Nucleus accumbens (tissue), 56 donors: ENCODE measurements at regions not wholly inside any gene's neighbourhood (a gene's known extent, or its start where the extent isn't known, plus 50 kb on each side); places are given as distances from the start of the nearest gene placed in this dataset.

ENCODE experiments used
- DNase-seq, 56 donors: peaks; one replicate each; lab custom pipeline; 2025; lab: John Stamatoyannopoulos, UW

DNA sequence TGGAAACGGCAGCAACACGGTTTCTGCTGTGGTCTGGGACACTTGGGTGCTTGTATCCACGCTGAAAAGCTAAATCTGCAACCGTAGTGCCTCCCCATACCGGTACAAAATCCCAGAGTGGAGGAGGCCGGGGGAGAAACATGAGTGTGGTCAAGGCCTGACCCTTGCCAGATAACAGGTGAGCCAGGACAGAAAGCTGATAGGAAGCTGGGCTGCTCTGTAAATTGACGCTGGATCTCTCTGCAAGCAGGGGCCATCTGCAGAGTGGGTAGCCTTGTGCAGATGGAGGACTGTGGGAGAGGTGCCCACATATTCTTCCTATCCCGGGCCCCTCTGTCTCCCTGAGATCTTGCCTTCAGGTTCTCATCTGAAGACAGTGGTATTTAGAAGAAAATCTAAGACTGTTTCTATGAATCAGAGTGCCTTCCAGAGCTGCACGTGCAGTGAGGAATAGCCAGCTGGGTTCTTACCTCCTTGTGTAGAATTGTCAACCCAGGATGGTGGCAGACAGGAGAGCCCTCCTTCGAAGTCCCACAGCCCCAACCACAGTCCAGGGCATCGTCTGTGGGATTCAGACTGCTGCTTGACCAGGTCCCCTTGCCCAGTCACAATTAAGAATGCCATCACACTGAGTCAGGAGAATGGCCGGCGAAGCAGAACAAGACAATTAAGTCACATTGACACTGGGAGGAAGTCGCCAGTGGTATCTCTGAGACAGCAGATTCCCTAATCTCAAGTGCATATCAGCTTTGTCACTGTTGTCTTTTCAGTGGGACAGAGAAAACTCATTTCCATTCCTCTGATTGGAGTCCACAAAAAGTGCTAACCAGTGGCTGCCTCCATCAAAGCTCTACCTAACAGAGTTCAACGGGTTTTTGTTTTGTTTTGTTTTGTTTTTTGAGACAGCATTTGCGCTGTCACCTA, 100.0 kb upstream of the RIPOR2 start:
- no peak for DNase-seq

DNA sequence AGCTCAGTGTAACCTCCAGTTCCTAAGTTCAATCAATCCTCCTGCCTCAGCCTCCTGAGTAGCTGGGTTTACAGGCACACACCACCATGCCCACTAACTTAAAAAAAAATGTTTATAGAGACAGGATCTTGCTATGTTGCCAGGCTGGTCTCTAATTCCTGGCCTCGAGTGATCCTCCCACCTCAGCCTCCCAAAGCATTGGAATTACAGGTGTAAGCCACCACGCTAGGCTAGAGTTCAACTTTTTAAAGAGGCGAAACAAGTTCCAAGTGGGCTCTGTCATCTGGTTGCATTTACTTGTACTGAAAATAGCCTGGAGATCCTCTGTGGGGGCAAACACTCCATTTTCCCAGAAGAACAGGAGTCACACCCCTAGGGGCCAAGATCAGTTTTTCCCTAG, 100.7 kb upstream of the RIPOR2 start:
- DNase-seq, result no peak

DNA sequence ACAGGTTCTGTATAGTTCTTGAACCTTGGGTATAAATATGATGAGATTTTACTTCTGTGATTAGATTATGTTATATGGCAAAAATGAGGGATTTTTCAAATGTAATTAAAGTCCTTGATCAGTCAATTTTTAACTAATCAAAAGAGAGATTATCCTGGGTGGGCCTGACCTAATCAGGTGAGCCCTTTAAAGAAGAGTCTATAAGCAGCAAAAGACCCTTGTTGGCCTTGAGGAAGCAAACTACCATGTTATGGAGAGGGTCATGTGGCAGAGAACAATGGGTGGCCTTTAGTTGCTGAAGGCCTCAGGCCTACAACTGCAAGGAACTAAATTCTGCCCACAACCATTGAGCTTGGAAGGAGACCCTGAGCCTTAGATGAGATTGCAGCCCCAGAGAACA, 102.5 kb upstream of the RIPOR2 start:
- no peak for DNase-seq

DNA sequence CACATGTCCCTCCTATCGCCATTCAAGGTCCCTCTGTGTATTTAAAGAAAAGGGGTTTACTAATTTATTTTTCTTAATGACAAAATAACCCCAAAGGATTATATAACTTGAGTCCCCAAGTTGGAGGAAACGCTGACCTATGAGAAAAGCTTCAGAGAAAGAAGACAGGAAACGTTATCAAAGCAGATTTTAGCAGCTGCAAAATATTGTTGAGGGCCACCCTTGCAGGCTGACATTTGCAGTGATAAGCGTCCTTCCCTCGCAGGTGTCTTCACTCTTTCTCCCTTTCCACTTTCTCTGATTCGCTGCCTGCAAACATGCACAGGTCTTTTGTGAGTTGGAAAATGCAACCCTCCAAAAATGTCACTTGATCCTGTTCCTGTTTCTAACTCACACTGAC, 103.2 kb upstream of the RIPOR2 start:
- no peak for DNase-seq

GRCh38 chr6:25041485-25042035, 105.8 kb upstream of the RIPOR2 start:
- no peak for DNase-seq

GRCh38 chr6:25042036-25042521, 106.3 kb upstream of the RIPOR2 start:
- no peak for DNase-seq

- no peak for DNase-seq
These were observed 106.8 kb upstream of the RIPOR2 start for GRCh38 chr6:25042536-25042935.

DNA sequence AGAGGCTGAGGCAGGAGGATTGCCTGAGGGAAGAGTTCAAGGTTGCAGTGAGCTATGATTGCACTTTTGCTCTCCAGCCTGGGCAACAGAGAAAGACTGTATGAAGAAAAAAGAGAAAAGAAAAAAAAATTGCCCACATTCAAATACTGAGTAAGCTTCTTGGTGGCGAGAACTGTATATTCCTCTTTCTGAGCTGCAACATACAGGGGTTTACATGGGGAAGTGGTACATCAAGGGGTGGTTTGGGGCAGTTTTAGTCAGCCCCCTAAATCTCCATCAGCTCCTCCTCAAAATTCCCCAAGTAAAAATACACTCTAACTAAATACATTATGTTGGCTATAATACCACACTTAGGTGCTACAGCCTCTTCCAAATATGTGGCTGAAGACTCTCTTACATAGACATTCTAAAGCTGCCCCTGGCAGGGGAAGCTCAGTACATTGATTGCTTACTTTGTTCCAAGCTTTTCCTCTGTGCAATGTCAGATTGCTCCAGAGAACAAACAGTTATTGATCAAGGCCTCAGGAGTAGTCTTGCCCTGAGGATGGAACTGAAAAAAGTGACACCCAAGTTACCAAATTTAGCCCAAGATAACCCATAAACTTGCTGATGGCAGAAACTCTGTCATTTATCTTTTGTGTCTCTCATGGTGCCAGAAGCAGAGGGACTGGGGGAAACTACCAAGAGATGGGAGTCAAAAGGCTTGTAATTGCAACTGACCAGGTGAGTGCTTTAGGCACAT, 107.4 kb upstream of the RIPOR2 start:
- no peak for DNase-seq

GRCh38 chr6:25043892-25044291, 108.1 kb upstream of the RIPOR2 start:
- DNase-seq, result no peak

DNA sequence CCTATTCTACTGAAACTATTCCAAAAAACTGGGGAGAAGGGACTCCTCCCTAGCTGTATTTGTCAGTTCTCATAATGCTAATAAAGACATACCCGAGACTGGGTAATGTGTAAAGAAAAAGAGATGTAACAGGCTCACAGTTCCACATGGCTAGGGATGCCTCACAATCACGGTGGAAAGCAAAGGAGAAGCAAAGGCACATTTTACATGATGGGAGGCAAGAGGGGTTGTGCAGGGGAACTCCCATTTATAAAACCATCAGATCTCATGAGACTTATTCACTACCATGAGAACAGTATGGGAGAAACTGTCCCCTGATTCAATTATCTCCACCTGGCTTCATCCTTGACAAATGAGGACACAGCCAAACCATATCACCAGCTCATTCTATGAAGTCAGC, 111.2 kb upstream of the RIPOR2 start:
- DNase-seq, result no peak

DNA sequence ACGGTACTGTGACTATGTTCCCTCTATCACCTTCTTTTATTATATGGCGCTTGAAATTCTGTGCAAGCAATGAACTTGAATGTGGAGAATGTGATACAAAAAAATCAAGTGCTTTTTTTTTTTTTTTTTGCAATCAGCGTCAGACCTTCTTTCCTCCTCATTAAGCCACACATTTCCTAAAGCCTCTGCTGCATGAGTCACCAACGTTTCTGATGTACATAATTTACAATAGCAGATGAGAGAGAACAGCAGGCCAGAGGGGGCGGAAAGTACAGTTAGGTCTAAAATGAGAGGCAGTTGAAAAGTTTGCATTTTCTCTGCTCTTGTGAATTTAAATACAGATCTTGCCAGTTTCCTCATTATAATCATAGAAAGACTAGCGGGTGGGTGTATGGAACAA, 114.6 kb upstream of the RIPOR2 start:
- peak in 27 of 56 donors; percentile 1 to 76 (median 21) for DNase-seq

- no peak for DNase-seq
These were observed 115.3 kb upstream of the RIPOR2 start for GRCh38 chr6:25051083-25051482.

- no peak for DNase-seq
These were observed 116.4 kb upstream of the RIPOR2 start for GRCh38 chr6:25052181-25052580.

DNA sequence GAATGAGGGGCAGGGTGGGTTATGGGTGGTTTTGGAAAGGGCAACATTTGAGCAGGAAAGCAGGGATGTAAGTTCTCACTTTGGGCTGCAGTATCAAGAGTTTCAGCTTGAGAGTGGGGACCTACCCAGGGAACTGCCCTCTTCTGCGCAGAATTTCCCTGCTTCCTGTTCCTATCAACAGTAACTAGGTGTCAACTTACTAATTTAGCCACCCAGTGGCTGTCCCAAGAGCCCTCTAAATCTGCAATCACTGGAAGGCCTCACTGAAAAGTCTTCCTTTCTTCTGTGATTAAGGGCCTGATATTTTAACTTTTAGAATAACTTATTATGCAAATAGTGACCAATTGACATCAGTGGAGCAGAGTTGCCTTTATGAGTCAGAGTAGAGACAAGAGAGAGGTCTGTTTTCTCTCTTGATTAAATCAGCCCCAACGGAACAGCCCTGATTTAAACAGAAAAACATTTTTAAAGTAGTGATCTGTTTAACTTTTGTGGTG, 118.2 kb upstream of the RIPOR2 start:
- no peak for DNase-seq

DNA sequence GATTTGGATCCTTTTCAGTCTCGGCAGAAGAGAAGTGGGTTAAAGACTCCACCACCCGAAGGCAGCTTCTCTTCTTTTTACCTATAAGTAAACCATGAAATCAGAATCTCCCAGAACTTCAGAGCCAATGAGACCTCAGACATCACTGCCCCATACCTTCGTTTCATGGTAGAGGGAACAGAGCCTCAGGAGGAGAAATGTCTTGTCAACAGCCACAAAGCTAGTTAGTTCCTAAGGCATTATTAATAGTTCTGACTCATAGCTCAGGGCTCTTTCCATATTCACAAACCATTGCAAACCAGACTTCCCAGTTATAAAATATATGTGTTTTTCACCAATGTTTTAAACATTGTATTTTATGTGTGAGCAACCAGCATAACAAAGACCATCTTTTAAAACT, 118.7 kb upstream of the RIPOR2 start:
- DNase-seq, result no peak

GRCh38 chr6:25056130-25056529, 120.4 kb upstream of the RIPOR2 start:
- no peak for DNase-seq

DNA sequence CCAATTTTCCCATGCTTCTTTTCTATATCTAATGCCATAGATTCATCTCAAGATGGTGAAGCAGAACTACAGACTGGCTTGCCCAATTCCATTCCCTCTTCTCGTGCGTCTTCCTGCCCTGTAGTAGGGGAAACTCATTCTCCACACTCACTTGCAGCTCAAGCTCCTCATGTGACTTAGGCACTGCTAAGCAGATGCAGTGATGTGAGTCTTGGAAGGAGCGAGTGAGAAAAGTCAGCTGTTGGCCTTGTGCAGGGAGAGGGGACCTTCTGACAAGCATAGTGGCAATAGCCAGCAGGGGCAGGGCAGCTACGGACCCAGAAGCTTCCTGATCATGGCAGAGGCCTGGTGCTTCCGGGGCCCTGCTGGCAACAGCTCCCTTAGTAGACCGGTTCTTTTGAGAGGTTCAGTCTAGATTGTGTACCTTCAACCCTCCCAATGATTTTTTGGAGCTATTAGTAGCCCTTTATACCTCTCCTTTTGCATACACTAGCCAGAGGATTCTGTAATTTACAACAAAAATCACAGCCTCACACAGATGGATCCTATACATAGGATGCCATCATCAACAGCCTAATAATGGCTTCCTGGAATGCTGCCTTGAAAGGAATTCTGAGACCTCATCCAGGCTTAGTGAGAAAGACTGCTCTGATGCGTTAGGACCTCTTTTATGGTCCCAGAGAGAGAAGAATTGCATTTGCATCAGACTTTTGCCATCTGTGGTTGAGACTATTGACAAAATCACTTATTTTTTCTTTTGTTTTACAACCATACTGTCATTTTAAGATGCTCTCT, 121.5 kb upstream of the RIPOR2 start:
- DNase-seq, result no peak

DNA sequence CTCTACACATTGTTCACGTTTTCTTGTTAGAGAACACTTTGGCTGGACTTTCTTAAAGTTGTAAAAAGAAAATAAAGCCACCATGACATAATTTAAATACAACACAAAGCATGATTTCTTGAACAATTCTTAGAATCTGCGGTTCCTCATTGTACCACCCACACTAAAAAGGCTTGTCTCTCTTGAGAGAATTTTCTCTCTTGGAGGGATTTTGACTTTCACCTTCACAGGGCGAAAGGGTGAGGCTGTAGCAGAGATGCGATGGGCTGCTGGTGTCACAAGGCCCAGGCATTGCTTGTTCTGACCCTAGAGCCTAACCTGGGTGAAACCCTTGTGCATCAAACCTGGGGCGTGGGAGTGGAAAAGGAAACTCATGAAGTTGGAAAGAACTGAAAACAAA, 122.7 kb upstream of the RIPOR2 start:
- DNase-seq, result no peak

- DNase-seq, result no peak
These were observed 123.2 kb upstream of the RIPOR2 start for GRCh38 chr6:25058941-25059340.

DNA sequence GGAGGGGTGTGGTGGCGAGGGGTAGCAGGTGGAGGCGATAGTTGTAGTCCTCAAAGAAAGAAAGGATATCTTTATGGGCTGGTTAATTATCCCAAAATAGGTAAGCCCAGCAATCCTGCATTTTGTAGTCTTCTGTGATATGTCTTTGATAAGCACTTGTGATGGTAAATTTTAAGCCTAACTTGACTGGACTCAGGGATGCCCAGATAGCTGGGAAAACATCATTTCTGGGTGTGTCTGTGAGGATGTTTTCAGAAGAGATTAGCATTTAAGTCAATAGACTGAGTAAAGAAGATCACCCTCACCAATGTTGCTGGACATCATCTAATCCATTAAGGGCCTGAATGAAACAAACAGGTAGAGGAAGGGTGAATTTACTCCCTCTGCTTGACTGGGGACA, 124.8 kb upstream of the RIPOR2 start:
- no peak for DNase-seq
